Muscle layer of colon (tissue), 2 donors: ENCODE measurements at regions not wholly inside any gene's neighbourhood (a gene's known extent, or its start where the extent isn't known, plus 50 kb on each side); places are given as distances from the start of the nearest gene placed in this dataset.

ENCODE experiments used
- H3K27ac ChIP-seq: one replicate; pipeline ENCODE4 v1.7.0; 2013; ENCODE audit warnings: low read depth, mild to moderate bottlenecking, low read length, moderate library complexity
- H3K27me3 ChIP-seq, 2 donors: one replicate each; pipeline ENCODE4 v1.7.0; 2013; ENCODE audit warnings: low read length in 2 of 2, mild to moderate bottlenecking in 2 of 2; ENCODE audit not compliant: insufficient read depth in 2 of 2, control insufficient read depth in 1 of 2
- H3K36me3 ChIP-seq: one replicate; pipeline ENCODE4 v1.7.0; 2013; ENCODE audit warnings: mild to moderate bottlenecking, low read length; ENCODE audit not compliant: insufficient read depth
- H3K4me1 ChIP-seq: one replicate; pipeline ENCODE4 v1.7.0; 2013; ENCODE audit warnings: mild to moderate bottlenecking, low read length; ENCODE audit not compliant: insufficient read depth
- H3K4me3 ChIP-seq, 2 donors: one replicate each; pipeline ENCODE4 v1.7.0; 2013; ENCODE audit warnings: low read length in 2 of 2, low read depth in 1 of 2, mild to moderate bottlenecking in 1 of 2, moderate library complexity in 1 of 2
- H3K9ac ChIP-seq: one replicate; pipeline ENCODE4 v1.7.0; 2013; ENCODE audit warnings: low read length
- H3K9me3 ChIP-seq: one replicate; pipeline ENCODE4 v1.7.0; 2013; ENCODE audit warnings: mild to moderate bottlenecking, low read length
- donor health status: abdominal sarcoma.
- donor health status: Adenocarcinoma of cecum.

- Histone ChIP-seq H3K36me3 (no peaks in the 10 kb centered on the region), H3K27me3 (no peaks in the 10 kb centered on the region), H3K27ac (no peak overlapping the region), H3K9ac (no peak overlapping the region), H3K4me3 (no peak overlapping the region), H3K9me3 (no peaks in the 10 kb centered on the region), H3K4me1 (no peaks in the 10 kb centered on the region)
These were observed 993.1 kb upstream of the CNTN5 start for GRCh38 chr11:98027652-98028051.

GRCh38 chr11:98029832-98030231, 990.9 kb upstream of the CNTN5 start:
- Histone ChIP-seq H3K27me3 (no peaks in the 10 kb centered on the region), H3K4me1 (no peaks in the 10 kb centered on the region), H3K27ac (no peak overlapping the region), H3K9me3 (no peaks in the 10 kb centered on the region), H3K36me3 (no peaks in the 10 kb centered on the region), H3K9ac (no peak overlapping the region), H3K4me3 (no peak overlapping the region)

GRCh38 chr11:98036810-98037209, 983.9 kb upstream of the CNTN5 start:
- Histone ChIP-seq H3K4me1 (no peaks in the 10 kb centered on the region), H3K4me3 (no peak overlapping the region), H3K36me3 (no peaks in the 10 kb centered on the region), H3K9me3 (no peaks in the 10 kb centered on the region), H3K27me3 (no peaks in the 10 kb centered on the region), H3K27ac (no peak overlapping the region), H3K9ac (no peak overlapping the region)

- no peaks in the 10 kb centered on the region for H3K4me1 ChIP-seq
- H3K36me3 ChIP-seq: no peaks in the 10 kb centered on the region
- H3K27ac ChIP-seq: no peak overlapping the region
- no peak overlapping the region for H3K9ac ChIP-seq
- H3K9me3 ChIP-seq: no peaks in the 10 kb centered on the region
- no peaks in the 10 kb centered on the region for H3K27me3 ChIP-seq
- H3K4me3 ChIP-seq: no peak overlapping the region
These were observed 980.5 kb upstream of the CNTN5 start for GRCh38 chr11:98040061-98040808.

- Histone ChIP-seq H3K9me3 (no peaks in the 10 kb centered on the region), H3K4me3 (no peak overlapping the region), H3K9ac (no peak overlapping the region), H3K4me1 (no peaks in the 10 kb centered on the region), H3K36me3 (no peaks in the 10 kb centered on the region), H3K27me3 (no peaks in the 10 kb centered on the region), H3K27ac (no peak overlapping the region)
These were observed 973.1 kb upstream of the CNTN5 start for GRCh38 chr11:98047647-98048046.

GRCh38 chr11:98053851-98054250, 966.9 kb upstream of the CNTN5 start:
- Histone ChIP-seq H3K27me3 (no peaks in the 10 kb centered on the region), H3K4me3 (no peak overlapping the region), H3K4me1 (no peaks in the 10 kb centered on the region), H3K27ac (no peak overlapping the region), H3K36me3 (no peaks in the 10 kb centered on the region), H3K9me3 (no peaks in the 10 kb centered on the region), H3K9ac (no peak overlapping the region)

GRCh38 chr11:98056945-98057344, 963.8 kb upstream of the CNTN5 start:
- Histone ChIP-seq H3K4me1 (no peaks in the 10 kb centered on the region), H3K9ac (no peak overlapping the region), H3K36me3 (no peaks in the 10 kb centered on the region), H3K27ac (no peak overlapping the region), H3K27me3 (no peaks in the 10 kb centered on the region), H3K9me3 (no peaks in the 10 kb centered on the region), H3K4me3 (no peak overlapping the region)

GRCh38 chr11:98059488-98059887, 961.3 kb upstream of the CNTN5 start:
- no peaks in the 10 kb centered on the region for H3K27me3 ChIP-seq
- H3K36me3 ChIP-seq: no peaks in the 10 kb centered on the region
- no peak overlapping the region for H3K9ac ChIP-seq
- H3K4me1 ChIP-seq: no peaks in the 10 kb centered on the region
- no peak overlapping the region for H3K27ac ChIP-seq
- no peak overlapping the region for H3K4me3 ChIP-seq
- no peaks in the 10 kb centered on the region for H3K9me3 ChIP-seq

GRCh38 chr11:98060759-98061158, 960.0 kb upstream of the CNTN5 start:
- Histone ChIP-seq H3K9ac (no peak overlapping the region), H3K27ac (no peak overlapping the region), H3K4me3 (no peak overlapping the region), H3K9me3 (no peaks in the 10 kb centered on the region), H3K36me3 (no peaks in the 10 kb centered on the region), H3K27me3 (no peaks in the 10 kb centered on the region), H3K4me1 (no peaks in the 10 kb centered on the region)

GRCh38 chr11:98061858-98062257, 958.9 kb upstream of the CNTN5 start:
- no peaks in the 10 kb centered on the region for H3K9me3 ChIP-seq
- no peaks in the 10 kb centered on the region for H3K4me1 ChIP-seq
- no peak overlapping the region for H3K9ac ChIP-seq
- no peak overlapping the region for H3K27ac ChIP-seq
- no peaks in the 10 kb centered on the region for H3K36me3 ChIP-seq
- no peak overlapping the region for H3K4me3 ChIP-seq
- no peaks in the 10 kb centered on the region for H3K27me3 ChIP-seq

- H3K4me1 ChIP-seq: no peaks in the 10 kb centered on the region
- no peak overlapping the region for H3K27ac ChIP-seq
- H3K9ac ChIP-seq: no peak overlapping the region
- H3K9me3 ChIP-seq: no peaks in the 10 kb centered on the region
- H3K4me3 ChIP-seq: no peak overlapping the region
- no peaks in the 10 kb centered on the region for H3K27me3 ChIP-seq
- no peaks in the 10 kb centered on the region for H3K36me3 ChIP-seq
These were observed 958.0 kb upstream of the CNTN5 start for GRCh38 chr11:98062714-98063113.

GRCh38 chr11:98068251-98068650, 952.5 kb upstream of the CNTN5 start:
- Histone ChIP-seq H3K4me1 (no peaks in the 10 kb centered on the region), H3K27ac (no peak overlapping the region), H3K4me3 (no peak overlapping the region), H3K27me3 (no peaks in the 10 kb centered on the region), H3K36me3 (no peaks in the 10 kb centered on the region), H3K9me3 (no peaks in the 10 kb centered on the region), H3K9ac (no peak overlapping the region)
